GM04504 (cell line): ENCODE measurements at regions not wholly inside any gene's neighbourhood (a gene's known extent, or its start where the extent isn't known, plus 50 kb on each side); places are given as distances from the start of the nearest gene placed in this dataset.
"Not testable (repeated sequence)": the region's sequence is repeated elsewhere in the genome, so short reads cannot be mapped to it uniquely, and the experiment has no call there.

Experiments used
- DNase-seq: peaks from one replicate; pipeline ENCODE4 v3.0.0-alpha.2; 2012; ENCODE audit warnings: low read depth

DNA sequence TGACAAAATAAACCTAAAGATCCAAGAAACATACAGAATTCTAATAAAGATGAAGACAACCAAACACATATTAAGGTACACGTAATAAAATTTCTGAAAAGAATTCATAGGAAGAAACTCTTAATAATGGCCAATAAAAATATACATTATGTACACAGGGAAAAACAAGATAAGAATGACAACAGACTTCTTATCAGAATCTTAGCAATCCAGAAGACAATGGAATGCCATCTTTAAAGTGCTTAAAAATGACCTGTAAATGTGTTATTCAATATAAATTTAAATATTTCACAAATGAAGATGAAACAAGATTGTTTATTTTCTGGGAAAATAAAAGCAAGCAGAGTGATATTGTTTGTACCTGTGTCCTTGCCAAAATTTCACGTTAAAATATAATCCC lies 530.4 kb upstream of the PTBP2 start:
- DNase-seq = no peak

- DNase-seq = no peak
Measured at GRCh38 chr1:96206451-96206850, 515.1 kb upstream of the PTBP2 start.

- no peak for DNase-seq
Measured at GRCh38 chr1:96207936-96208335, 513.6 kb upstream of the PTBP2 start.

GRCh38 chr1:96208428-96208827 lies 513.2 kb upstream of the PTBP2 start:
- DNase-seq = no peak

DNA sequence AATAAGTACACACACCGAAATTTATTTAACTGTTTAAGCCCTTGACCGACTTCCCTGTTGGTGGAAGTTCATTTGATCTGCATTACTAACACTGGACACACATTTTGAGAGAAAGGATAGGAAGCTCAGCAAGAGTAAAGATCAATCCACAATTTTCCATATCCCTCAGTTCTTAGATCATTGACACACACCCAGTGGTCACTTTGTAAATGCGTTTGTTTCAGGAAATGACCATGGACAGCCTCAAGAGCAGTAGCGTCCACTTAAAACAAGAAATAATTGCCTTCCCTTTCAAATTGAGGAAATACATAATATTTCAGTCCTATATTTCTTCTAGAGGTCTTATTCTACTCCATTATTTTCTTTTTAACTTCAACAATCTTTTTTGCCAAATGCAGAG lies 511.5 kb upstream of the PTBP2 start:
- no peak for DNase-seq

DNA sequence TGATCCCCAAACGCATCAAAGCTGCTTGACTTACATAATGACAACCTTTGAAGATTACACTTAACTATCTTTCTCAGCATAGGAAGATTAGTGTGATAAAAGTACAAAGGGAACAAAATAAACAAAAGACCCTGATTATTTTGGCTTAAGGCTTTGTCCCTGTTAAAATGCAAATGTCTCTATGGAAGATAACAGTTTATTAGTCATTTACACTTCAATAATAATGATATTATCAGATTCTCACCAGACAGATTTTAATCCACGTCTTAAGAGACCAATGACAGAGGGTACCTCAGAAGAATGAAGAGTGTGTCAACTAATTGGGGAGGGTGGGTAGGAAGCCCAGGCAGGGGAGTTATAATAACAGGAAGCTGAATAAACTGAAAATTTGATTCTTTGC lies 510.4 kb upstream of the PTBP2 start:
- no peak for DNase-seq

GRCh38 chr1:96214982-96215381 lies 506.6 kb upstream of the PTBP2 start:
- no peak for DNase-seq

DNA sequence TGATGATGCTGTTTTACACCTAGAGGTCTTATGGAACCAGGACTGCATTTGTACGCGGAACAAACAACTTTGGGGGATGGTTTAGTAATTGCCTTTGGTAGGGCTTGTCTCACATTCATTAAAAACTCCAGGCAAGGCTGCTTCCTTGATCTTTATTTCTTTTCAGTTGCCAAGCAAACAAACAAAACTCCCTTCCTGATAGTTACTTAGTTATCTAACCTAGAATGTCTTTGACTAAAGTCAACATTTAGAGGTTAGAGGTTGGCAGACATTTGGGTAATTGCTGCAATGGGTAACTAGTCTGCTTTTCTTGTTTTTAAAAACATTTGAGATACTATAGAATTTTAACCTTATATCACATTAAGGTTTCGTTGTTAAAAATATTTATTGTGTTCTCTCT lies 500.9 kb upstream of the PTBP2 start:
- no peak for DNase-seq

DNA sequence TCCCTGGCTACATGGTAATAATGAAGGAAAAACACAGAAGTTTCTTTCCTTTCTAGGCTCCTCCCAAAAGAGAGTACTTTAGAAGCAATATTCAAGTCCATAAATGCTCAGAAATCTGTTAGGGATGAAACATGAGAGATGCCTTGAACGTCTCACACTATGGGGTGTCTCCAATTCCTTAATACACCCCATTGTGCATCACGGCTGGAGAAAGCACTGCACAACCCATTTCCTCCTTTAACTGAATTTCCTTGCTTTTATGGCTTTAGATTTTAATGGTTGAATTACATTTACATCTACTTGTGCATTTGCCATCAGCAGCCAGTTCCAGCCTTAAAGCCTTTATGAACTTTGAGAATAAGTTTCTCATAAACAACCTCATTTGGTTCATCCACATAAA lies 498.9 kb upstream of the PTBP2 start:
- no peak for DNase-seq

- DNase-seq = not testable (repeated sequence)
Measured at GRCh38 chr1:96224229-96224628, 497.4 kb upstream of the PTBP2 start.

DNA sequence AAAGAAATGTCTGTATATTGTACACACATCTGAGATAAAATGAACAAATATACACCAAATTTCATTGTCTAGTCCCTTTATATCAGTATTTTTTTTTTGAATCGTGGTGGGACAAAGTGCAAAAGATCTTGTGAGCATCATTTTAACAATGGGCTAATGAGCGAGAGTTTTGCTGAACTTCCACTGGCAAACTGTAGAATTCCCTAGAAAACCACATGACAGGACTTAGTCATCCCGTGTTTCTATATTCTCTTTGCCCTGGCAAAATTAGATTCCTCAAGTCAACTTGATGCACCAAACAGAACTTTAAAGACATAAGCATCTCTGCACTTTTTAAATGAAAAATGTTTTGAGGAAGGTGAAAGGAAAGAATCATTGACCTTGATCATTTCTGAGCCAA lies 488.2 kb upstream of the PTBP2 start:
- no peak for DNase-seq

GRCh38 chr1:96234299-96234698 lies 487.3 kb upstream of the PTBP2 start:
- no peak for DNase-seq

GRCh38 chr1:96236156-96236739 lies 485.3 kb upstream of the PTBP2 start:
- DNase-seq = peak; percentile 46

DNA sequence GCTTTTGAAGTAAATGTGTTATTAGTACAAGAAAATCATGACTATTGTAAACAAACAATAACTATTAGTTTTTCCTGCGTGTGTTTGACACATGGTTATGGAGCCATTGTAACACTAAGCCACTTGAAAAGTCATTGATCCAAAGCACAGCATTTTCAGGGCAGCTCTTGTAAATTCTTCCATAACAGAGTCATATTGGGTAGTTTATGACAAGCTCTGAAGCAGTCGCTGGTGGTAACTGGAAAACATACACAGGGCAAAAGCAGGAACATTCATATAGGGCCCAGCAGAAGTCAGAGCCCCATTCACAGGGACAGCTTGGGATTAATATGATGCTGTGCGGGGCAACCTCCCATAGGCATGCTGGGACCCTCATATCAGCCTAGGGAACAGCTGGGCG lies 483.2 kb upstream of the PTBP2 start:
- no peak for DNase-seq

DNA sequence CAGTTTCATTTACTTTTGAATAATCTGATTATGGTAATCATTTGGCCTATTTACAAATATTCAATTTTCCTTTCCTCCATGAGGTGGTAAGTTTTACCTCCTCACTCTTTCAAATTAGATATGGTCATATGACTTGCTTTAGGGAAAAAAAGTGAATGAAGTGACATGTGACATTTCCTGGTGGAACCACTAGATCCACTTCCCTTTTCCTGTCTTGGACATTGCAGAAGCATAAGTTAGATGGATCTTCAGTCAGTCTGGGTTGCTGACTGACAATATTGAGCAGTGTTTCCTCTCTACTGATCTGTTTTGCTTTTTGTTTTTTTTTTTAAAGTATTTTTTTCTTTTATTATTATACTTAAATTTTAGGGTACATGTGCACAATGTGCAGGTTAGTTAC lies 481.1 kb upstream of the PTBP2 start:
- no peak for DNase-seq

- peak; percentile 63 for DNase-seq
Measured at GRCh38 chr1:96253246-96254035, 468.1 kb upstream of the PTBP2 start.

GRCh38 chr1:96256130-96256790 lies 465.3 kb upstream of the PTBP2 start:
- DNase-seq = no peak

DNA sequence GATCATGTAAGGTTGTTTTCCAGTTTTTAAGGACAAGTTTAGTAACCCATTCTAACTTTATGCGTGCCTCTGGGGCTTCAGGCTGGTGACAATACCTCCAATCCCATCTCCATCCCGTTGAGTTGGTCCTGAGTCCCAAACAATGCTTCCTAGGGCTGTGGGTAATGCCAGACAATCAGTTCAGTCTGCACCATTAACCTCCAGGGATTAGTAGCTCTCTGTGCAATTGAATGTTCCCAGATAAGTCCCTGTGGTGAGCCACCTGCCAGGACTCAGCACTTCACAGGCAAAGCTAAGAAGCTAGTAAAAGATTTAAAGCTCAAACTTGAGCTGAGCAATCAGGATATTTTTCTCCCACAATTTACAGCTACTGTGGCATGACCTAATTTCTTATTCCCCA lies 462.2 kb upstream of the PTBP2 start:
- no peak for DNase-seq

DNA sequence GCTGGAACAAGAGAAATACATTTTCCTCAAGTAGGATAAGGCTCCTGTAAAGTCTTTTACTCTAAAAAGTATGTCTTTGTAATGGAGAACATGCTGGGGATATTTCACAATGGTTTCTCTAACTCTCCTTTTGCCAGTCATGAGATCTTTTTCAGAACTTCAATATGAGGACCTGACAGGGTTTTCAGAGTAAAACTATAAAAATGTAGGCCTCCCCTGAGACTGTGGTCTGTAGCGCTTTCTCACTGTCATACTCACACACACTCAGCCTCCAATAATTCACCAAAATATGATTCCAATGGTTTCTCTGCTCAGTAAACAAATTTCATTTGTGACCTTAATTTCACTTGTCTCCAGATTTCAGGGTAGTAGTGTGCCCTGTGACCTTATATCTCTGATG lies 440.1 kb upstream of the PTBP2 start:
- no peak for DNase-seq

DNA sequence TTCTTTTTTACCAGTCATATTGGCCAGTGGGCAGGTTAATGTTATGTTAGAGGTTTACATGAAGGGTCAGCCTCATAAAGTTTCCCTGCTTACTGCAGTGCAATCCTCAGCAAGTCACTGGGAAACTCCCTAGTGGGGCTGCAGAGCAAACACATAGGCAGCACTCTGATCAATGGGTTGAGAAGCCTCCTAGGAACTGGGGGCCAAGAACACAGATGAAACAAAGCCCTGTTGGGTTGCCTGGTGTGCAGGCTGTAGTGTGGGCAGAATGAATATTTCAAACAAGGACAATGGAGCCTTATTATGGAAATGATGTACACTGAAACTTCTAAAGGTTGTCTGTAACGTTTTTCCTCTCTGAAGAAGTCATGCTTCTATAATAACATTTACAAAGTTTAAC lies 431.6 kb upstream of the PTBP2 start:
- DNase-seq = no peak

DNA sequence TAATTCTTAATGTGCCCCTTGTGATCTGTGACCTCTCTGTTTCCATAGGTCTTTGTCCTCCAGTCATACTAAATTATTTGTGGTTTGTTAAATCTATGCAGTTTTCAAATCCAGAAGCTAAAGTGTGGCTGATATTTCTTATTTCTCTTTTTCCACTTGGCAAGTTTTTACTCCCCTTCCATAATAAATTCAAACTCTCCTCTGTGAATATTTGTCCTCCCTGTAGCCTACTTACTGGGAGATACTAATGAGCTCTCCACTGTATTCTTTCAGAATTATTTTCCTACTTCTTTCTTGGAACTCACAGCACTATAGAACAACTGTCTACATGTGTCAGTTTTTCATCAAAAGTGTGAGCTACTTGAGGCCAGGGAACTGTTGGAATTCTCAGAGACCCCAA lies 430.8 kb upstream of the PTBP2 start:
- no peak for DNase-seq

DNA sequence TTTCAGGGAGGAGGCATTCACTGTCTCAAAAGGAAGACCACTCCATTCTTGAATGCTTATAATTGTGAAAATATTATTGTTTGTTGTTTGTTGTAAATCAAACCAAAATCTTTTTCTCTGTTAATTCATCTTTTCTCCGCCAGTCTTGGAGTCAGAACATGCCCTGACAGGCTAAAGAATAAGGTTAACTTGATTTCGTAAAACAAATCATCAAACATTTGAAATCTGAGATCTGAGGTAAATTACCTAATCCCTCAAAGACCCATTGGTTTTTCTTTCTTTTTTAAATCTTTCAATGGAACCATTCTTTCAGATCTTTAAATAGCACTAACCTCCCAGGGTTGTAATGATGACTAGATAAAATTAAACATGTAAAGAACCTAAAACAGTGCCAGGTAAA lies 430.1 kb upstream of the PTBP2 start:
- DNase-seq = no peak

DNA sequence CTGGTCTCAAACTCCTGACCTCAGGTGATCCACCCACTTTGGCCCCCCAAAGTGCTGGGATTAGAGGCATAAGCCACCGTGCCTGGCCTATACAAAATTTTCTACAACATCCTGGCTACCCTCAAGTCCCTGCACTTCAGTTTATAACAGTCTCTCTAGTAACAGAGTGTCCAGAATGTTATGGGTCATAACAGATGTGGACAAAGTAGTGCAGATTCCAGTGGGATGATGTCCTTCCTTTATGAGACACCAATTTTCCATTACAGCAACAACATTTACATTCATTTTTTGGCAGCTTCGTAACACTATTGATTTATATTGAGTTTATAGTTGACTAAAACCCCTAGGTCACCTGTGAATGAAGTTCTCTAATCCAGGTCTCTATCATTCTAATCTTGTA lies 429.4 kb upstream of the PTBP2 start:
- no peak for DNase-seq

DNA sequence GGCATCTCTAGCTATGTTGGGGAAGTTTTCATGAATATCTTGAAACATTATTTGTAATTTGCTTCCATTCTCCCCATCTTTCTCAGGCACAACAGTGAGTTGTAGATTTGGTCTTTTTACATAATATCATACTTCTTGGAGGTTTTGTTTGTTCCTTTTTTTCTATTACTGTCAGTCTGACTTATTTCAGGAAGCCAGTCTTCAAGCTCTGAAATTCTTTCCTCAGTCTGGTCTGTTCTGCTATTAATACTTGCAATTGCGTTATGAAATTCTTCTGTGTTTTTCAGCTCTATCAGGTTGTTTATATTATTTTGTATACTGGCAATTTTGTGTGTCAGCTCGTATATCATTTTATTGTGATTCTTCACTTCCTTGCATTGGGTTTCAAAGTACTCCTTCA lies 424.6 kb upstream of the PTBP2 start:
- DNase-seq = no peak
